Heart left ventricle (tissue), 16 donors: ENCODE measurements at regions not wholly inside any gene's neighbourhood (a gene's known extent, or its start where the extent isn't known, plus 50 kb on each side); places are given as distances from the start of the nearest gene placed in this dataset.

Source experiments
- ATAC-seq, 4 donors: fragments of 200-7000 bp; cut with Tn5 transposase; one replicate each; pipeline ENCODE4 v1.9.1; 2020 to 2022; ENCODE audit warnings: moderate library complexity in 4 of 4, mild to moderate bottlenecking in 3 of 4, moderate number of reproducible peaks in 1 of 4
- DNase-seq, 5 donors: peaks; one replicate each; pipeline ENCODE4 v3.0.0-alpha.2; 2020
- H3K27ac ChIP-seq, 12 donors: fragments of 200-600 bp; sonication (generic) in 4 of 12; one replicate each; pipeline versions ENCODE4 v1.5.0 to v1.8.0; 2016 to 2022; ENCODE audit warnings: mild to moderate bottlenecking in 2 of 12
- H3K27me3 ChIP-seq, 9 donors: fragments of 200-600 bp; sonication (generic) in 2 of 9; one replicate each; pipeline versions ENCODE4 v1.5.1 to v1.8.0; 2016 to 2022; ENCODE audit warnings: mild to moderate bottlenecking in 3 of 9
- H3K36me3 ChIP-seq, 9 donors: fragments of 200-600 bp; sonication (generic) in 2 of 9; one replicate each; pipeline versions ENCODE4 v1.5.0 to v1.8.0; 2018 to 2022; ENCODE audit warnings: mild to moderate bottlenecking in 2 of 9
- H3K4me1 ChIP-seq, 12 donors: fragments of 200-600 bp; sonication (generic) in 4 of 12; one replicate each; pipeline versions ENCODE4 v1.5.0 to v1.8.0; 2016 to 2022; ENCODE audit warnings: mild to moderate bottlenecking in 3 of 12
- H3K4me3 ChIP-seq, 12 donors: fragments of 200-600 bp; sonication (generic) in 4 of 12; one replicate each; pipeline versions ENCODE4 v1.5.0 to v1.8.0; 2017 to 2022; ENCODE audit warnings: mild to moderate bottlenecking in 9 of 12, moderate library complexity in 4 of 12
- H3K9me3 ChIP-seq, 12 donors: fragments of 200-600 bp; sonication (generic) in 4 of 12; one replicate each; pipeline versions ENCODE4 v1.5.0 to v1.8.0; 2016 to 2022; ENCODE audit warnings: mild to moderate bottlenecking in 1 of 12
- POLR2A ChIP-seq, 2 donors: fragments of 450-650 bp; IDR thresholded peaks; one replicate each; pipeline ENCODE4 v1.6.1; 2017; ENCODE audit warnings: antibody characterized with exemption in 2 of 2, mild to moderate bottlenecking in 2 of 2, moderate library complexity in 2 of 2
- WGBS, 4 donors: extraction: QIAGEN DNeasy Blood & Tissue Kit in 2 of 4; methylation state at CpG; one replicate each; pipeline versions ENCODE4 v1.1.5 to v1.1.7; 2013 to 2018; 5-methylcytosine and 5-hydroxymethylcytosine counted together
- intact Hi-C, 10 donors: fragments of 100-400 bp; cut with DNase I; formaldehyde crosslinking; loops; one replicate each; pipeline versions ENCODE4 v1.11.1 to v1.14.2; 2022
- TF ChIP-seq, protein P1 (sequence below), 12 donors: fragments of 200-600 bp; sonication (generic) in 4 of 12; IDR thresholded peaks; one replicate each; pipeline versions ENCODE4 v1.5.0 to v1.8.0; 2018 to 2022; ENCODE audit warnings: antibody characterized with exemption in 12 of 12, mild to moderate bottlenecking in 5 of 12
- donor health status: ischemic (EF 13 %, LVEDD 7.1; RV severe dilation, severe dysfunction).
- donor health status: healthy with polysubstance abuse.
- donor health status: DM: no; HTN: yes; CAD: no.
- donor health status: DM: no; HTN: no; CAD: no.
- donor health status: ischemic (EF 25% LVEDD 6.9; RV normal size, moderate dysfunction).
- donor health status: ischemic (EF 25% LVEDD 5.7; RV mildly dilated, moderate dysfunction).
- donor health status: healthy.
- donor health status: DM: yes; HTN: yes; CAD: no.
- donor health status: ischemic (EF 35%, LVEDD 5.7; RV mildly dilated, moderate dysfunction).
- donor health status: nonischemic (EF 11% LVEDD 7.7; RV severe dilation, severe dysfunction).
- donor health status: DM: yes; HTN: yes; CAD: no.
- donor health status: PGD.
- donor health status: ischemic (EF 29% LVEDD 5.4; RV normal size, mild dysfunction).
- donor health status: nonischemic (EF 23%, LVEDD 6.1; RV moderate dilation, normal function).

DNA sequence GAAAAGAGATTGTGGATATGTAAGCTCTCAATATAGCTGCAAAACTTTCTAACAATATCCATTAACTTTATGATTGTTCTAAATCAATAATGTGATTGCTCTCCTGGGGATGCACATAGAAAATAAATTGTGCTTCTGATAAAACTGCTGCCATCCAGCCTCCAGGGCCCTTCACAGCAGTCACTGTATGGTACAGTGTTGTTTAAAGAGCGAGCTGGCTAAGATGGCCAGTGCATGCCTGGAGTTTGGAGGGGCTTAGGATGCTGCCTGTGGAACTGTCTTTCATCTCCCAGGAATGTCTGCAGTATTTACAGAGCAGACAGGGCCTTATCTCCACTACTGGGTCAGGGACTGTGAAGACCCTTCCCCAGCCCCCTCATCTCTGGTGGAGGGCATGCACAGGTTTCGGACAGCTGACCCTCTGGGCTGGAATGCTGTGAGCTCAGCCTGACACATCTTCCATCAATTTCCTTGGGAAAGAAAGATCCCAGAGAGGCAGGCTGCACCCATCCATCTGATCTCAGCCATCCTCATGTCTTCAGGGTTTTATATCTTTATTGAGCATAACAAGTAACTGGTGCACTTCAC is 137.0 kb downstream of the PLPP3 start:
- intact Hi-C loops = loop anchor here in 3 of 10 donors (10.0 kb wide), 1 partner anchor 132 kb away; the partner anchor contains the start of gene PLPP3 (in 3 of the 3)
- H3K27ac ChIP-seq = no peak overlapping the region
- TF ChIP-seq, protein P1, sequence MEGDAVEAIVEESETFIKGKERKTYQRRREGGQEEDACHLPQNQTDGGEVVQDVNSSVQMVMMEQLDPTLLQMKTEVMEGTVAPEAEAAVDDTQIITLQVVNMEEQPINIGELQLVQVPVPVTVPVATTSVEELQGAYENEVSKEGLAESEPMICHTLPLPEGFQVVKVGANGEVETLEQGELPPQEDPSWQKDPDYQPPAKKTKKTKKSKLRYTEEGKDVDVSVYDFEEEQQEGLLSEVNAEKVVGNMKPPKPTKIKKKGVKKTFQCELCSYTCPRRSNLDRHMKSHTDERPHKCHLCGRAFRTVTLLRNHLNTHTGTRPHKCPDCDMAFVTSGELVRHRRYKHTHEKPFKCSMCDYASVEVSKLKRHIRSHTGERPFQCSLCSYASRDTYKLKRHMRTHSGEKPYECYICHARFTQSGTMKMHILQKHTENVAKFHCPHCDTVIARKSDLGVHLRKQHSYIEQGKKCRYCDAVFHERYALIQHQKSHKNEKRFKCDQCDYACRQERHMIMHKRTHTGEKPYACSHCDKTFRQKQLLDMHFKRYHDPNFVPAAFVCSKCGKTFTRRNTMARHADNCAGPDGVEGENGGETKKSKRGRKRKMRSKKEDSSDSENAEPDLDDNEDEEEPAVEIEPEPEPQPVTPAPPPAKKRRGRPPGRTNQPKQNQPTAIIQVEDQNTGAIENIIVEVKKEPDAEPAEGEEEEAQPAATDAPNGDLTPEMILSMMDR (IDR thresholded peaks at IDR 0.05) = no peak
- no peak for TF ChIP-seq POLR2A (IDR thresholded peaks at IDR 0.05)
- H3K36me3 ChIP-seq = no peaks in the 10 kb centered on the region
- H3K9me3 ChIP-seq = no peaks in the 10 kb centered on the region
- 92 to 98% (median 95%) methylated on average over 1 to 2 of the region's 2 CpGs for WGBS, 4 donors
- no peak for ATAC-seq
- H3K27me3 ChIP-seq = no peaks in the 10 kb centered on the region
- no peak overlapping the region for H3K4me3 ChIP-seq
- no peak for DNase-seq
- peaks cover 3 to 46% (median 40%) of the 10 kb centered on the region in 12 donors for H3K4me1 ChIP-seq

DNA sequence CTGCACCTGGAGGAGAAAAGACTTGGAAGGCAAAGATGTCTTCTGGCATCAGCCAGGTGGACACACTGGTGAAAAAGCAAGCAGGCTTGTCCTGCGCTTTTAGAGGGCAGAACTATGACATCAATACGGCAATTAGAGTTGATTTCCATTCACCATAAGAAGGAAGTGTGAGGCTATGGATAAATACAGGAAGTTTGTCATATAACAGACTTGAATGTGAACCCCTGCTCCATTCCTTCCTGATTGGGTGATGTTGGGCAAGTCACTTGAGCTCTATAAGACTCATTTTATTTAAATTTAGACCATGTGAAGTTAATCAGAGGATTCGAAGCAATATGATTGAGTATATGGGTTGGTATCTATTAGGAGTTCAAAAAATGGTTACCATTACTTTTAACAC is 137.8 kb downstream of the PLPP3 start:
- ATAC-seq = no peak
- WGBS, 4 donors = 92 to 95% (median 95%) methylated on average over 3 of the region's 3 CpGs
- intact Hi-C loops = loop anchor here in 3 of 10 donors (10.0 kb wide), 1 partner anchor 133 kb away; the partner anchor contains the start of gene PLPP3 (in 3 of the 3)
- H3K4me1 ChIP-seq = peaks cover 0 to 46% (median 35%) of the 10 kb centered on the region in 12 donors
- no peak for DNase-seq
- TF ChIP-seq, protein P1 (IDR thresholded peaks at IDR 0.05) = no peak
- no peak for TF ChIP-seq POLR2A (IDR thresholded peaks at IDR 0.05)
- H3K4me3 ChIP-seq = no peak overlapping the region
- H3K27me3 ChIP-seq = no peaks in the 10 kb centered on the region
- no peak overlapping the region for H3K27ac ChIP-seq
- H3K36me3 ChIP-seq = no peaks in the 10 kb centered on the region
- no peaks in the 10 kb centered on the region for H3K9me3 ChIP-seq

DNA sequence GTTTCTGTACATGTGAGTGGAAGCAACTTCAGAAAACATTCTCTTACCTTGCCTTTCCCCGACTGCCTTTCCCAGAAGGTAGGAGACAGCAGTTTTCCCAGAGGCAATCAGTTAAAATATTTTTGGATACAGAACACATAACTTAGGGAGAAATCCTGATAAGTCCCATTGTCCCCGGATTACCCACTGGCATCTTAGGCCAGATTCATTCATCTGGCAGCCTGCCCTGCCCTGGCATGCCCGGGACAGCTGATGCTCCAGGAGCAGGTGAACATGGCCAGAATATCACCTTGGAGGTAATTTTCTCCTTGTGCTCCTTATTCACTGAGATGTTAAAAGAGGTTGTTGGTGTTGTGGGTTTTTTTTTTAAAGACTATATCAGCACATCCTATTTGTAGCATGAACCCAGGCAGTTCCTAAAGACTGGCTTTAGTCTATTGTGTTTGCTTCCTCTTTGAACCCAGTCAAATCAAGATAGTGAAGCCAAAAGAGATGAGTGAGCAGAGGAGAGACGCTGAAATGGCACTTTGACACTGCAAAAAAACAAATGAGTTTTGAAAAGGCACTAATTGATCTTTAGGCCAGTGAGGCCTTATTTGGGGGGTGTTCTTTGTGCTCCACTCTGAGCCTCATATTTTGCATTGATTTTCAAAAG is 139.6 kb downstream of the PLPP3 start:
- DNase-seq = peak in 4 of 5 donors; percentile 35 to 52 (median 50)
- H3K4me1 ChIP-seq = peaks cover 0 to 48% (median 29%) of the 10 kb centered on the region in 12 donors
- intact Hi-C loops = loop anchor here in 3 of 10 donors (10.0 kb wide), 2 partner anchors 65 to 135 kb away; partner anchors contain the start of gene PLPP3 (in 3 of the 3)
- H3K9me3 ChIP-seq = no peaks in the 10 kb centered on the region
- H3K27me3 ChIP-seq = no peaks in the 10 kb centered on the region
- peak; percentile 30 to 59 (median 50) for ATAC-seq
- no peak overlapping the region for H3K4me3 ChIP-seq
- TF ChIP-seq POLR2A (IDR thresholded peaks at IDR 0.05) = no peak
- TF ChIP-seq, protein P1 (IDR thresholded peaks at IDR 0.05) = no peak
- H3K27ac ChIP-seq = peak overlapping the region; percentile 54 to 90 (median 72)
- no peaks in the 10 kb centered on the region for H3K36me3 ChIP-seq
- 10 to 15% (median 12%) methylated on average over 3 to 4 of the region's 4 CpGs for WGBS, 4 donors

DNA sequence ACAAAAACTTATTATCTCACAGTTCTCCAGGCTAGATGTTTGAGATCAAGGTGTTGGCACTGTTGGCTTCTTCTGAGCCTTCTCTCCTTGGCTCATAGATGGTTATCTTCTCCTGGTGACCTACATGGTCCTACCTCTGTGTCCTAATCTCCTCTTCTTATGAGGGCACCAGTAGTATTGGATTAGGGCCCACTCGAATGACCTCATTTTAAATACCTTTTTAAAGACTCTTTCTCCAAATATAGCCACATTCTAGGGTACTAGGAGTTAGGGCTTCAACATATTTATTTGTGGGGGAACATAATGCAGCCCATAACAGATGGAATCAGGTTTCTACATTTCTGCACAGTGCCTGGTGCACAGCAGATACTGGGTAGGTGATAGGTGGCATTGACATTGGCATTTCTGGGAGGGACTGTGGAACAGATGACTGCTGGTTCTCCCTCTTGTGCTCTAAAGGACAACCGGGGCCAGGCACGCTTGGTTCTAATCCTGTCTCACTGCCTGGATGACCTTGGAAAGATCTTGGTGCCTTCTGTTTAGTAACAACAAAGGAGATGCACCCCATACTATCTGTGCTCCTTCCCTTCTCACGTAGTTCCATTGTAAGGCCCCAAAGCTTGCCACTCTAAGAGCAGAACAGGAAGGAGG is 140.3 kb downstream of the PLPP3 start:
- Histone ChIP-seq H3K4me3 (no peak overlapping the region), H3K27ac (peak overlapping the region; percentile 54 to 90 (median 72)), H3K27me3 (no peaks in the 10 kb centered on the region), H3K36me3 (no peaks in the 10 kb centered on the region), H3K4me1 (peaks cover 0 to 50% (median 29%) of the 10 kb centered on the region in 12 donors), H3K9me3 (no peaks in the 10 kb centered on the region)
- intact Hi-C loops = loop anchor here in 1 of 10 donors (10.0 kb wide), 1 partner anchor 66 kb away; no protein-coding TSS in a partner anchor
- ATAC-seq (peak; percentile 72 to 89 (median 88)), DNase-seq (peak in 4 of 5 donors; percentile 30 to 58 (median 49))
- 56 to 68% (median 58%) methylated on average over 4 of the region's 4 CpGs for WGBS, 4 donors
- TF ChIP-seq, protein P1 (IDR thresholded peaks at IDR 0.05) = no peak
- no peak for TF ChIP-seq POLR2A (IDR thresholded peaks at IDR 0.05)
